Activated CD4-positive, alpha-beta T cell treated with anti-CD3 and anti-CD28 coated beads, Interleukin-2, amount 50 U/mL, for 48 hours (primary cell): ENCODE measurements at regions not wholly inside any gene's neighbourhood (a gene's known extent, or its start where the extent isn't known, plus 50 kb on each side); places are given as distances from the start of the nearest gene placed in this dataset.
"Not testable (repeated sequence)": the region's sequence is repeated elsewhere in the genome, so short reads cannot be mapped to it uniquely, and the experiment has no call there.

Experiments used
- DNase-seq, 2 experiments: peaks; one replicate each; pipeline ENCODE4 v3.0.0-alpha.2; 2020

GRCh38 chr7:86199881-86200614, 443.7 kb upstream of the GRM3 start:
- no peak for DNase-seq

GRCh38 chr7:86190351-86190750, 453.4 kb upstream of the GRM3 start:
- DNase-seq: no peak

GRCh38 chr7:86181474-86181873, 462.2 kb upstream of the GRM3 start:
- no peak for DNase-seq

GRCh38 chr7:86164827-86165226, 478.9 kb upstream of the GRM3 start:
- DNase-seq: no peak

GRCh38 chr7:86158111-86158510, 485.6 kb upstream of the GRM3 start:
- no peak for DNase-seq

- no peak for DNase-seq
Observed at GRCh38 chr7:86155623-86156022, 488.1 kb upstream of the GRM3 start.

GRCh38 chr7:86152926-86153325, 490.8 kb upstream of the GRM3 start:
- no peak for DNase-seq

GRCh38 chr7:86149024-86149665, 494.6 kb upstream of the GRM3 start:
- no peak for DNase-seq

GRCh38 chr7:86148501-86148900, 495.2 kb upstream of the GRM3 start:
- DNase-seq: no peak

- DNase-seq: no peak
Observed at GRCh38 chr7:86137343-86137742, 506.4 kb upstream of the GRM3 start.

- DNase-seq: no peak
Observed at GRCh38 chr7:86130268-86130667, 513.4 kb upstream of the GRM3 start.

- DNase-seq: no peak
Observed at GRCh38 chr7:86123476-86123875, 520.2 kb upstream of the GRM3 start.

- DNase-seq: no peak
Observed at GRCh38 chr7:86094166-86094669, 549.5 kb upstream of the GRM3 start.

- no peak for DNase-seq
Observed at GRCh38 chr7:86091369-86091768, 552.3 kb upstream of the GRM3 start.

- DNase-seq: no peak
Observed at GRCh38 chr7:86089455-86089854, 554.3 kb upstream of the GRM3 start.

GRCh38 chr7:86064572-86064971, 579.1 kb upstream of the GRM3 start:
- not testable (repeated sequence) for DNase-seq

GRCh38 chr7:86058649-86059048, 585.1 kb upstream of the GRM3 start:
- no peak for DNase-seq

- no peak for DNase-seq
Observed at GRCh38 chr7:86050918-86051317, 592.8 kb upstream of the GRM3 start.

- no peak for DNase-seq
Observed at GRCh38 chr7:86049910-86050309, 593.8 kb upstream of the GRM3 start.

GRCh38 chr7:86045197-86045596, 598.5 kb upstream of the GRM3 start:
- DNase-seq: not testable (repeated sequence)

GRCh38 chr7:86025807-86026206, 617.9 kb upstream of the GRM3 start:
- no peak for DNase-seq

GRCh38 chr7:86013662-86014061, 630.0 kb upstream of the GRM3 start:
- no peak for DNase-seq

- no peak for DNase-seq
Observed at GRCh38 chr7:86012971-86013370, 630.7 kb upstream of the GRM3 start.

GRCh38 chr7:86008898-86009297, 634.8 kb upstream of the GRM3 start:
- DNase-seq: no peak

- DNase-seq: no peak
Observed at GRCh38 chr7:86006909-86007308, 636.8 kb upstream of the GRM3 start.
